GM23338 (cell line): ENCODE measurements at regions not wholly inside any gene's neighbourhood (a gene's known extent, or its start where the extent isn't known, plus 50 kb on each side); places are given as distances from the start of the nearest gene placed in this dataset.

Source experiments
- ATAC-seq: fragments of 200-7000 bp; cut with Tn5 transposase; 3 replicates; pipeline ENCODE4 v1.9.1; 2020
- DNase-seq: peaks from one replicate; pipeline ENCODE4 v3.0.0-alpha.2; 2015; ENCODE audit warnings: low spot score
- H2AFZ ChIP-seq: fragments of 200-600 bp; sonication (generic); 2 replicates; pipeline ENCODE4 v1.8.0; 2016; ENCODE audit warnings: antibody characterized with exemption, mild to moderate bottlenecking, moderate library complexity
- H3F3A ChIP-seq: fragments of 200-600 bp; sonication (generic); replicated peaks from 2 replicates; pipeline ENCODE4 v1.8.0; 2017; ENCODE audit warnings: antibody characterized with exemption, mixed run types, low read depth
- H3K27ac ChIP-seq: fragments of 200-600 bp; sonication (generic); 2 replicates; pipeline ENCODE4 v1.6.1; 2016; ENCODE audit warnings: low read depth
- H3K27me3 ChIP-seq: fragments of 200-600 bp; sonication (generic); 2 replicates; pipeline ENCODE4 v1.8.0; 2016; ENCODE audit warnings: mild to moderate bottlenecking, mixed run types, moderate library complexity; ENCODE audit not compliant: insufficient read depth
- H3K36me3 ChIP-seq: fragments of 200-600 bp; sonication (generic); 2 replicates; pipeline ENCODE4 v1.8.0; 2016; ENCODE audit warnings: mild to moderate bottlenecking; ENCODE audit not compliant: insufficient read depth
- H3K4me1 ChIP-seq: fragments of 200-600 bp; sonication (generic); 2 replicates; pipeline ENCODE4 v1.8.0; 2016; ENCODE audit warnings: mild to moderate bottlenecking, moderate library complexity; ENCODE audit not compliant: insufficient read depth
- H3K4me2 ChIP-seq: fragments of 200-600 bp; sonication (generic); 2 replicates; pipeline ENCODE4 v1.7.1; 2017; ENCODE audit warnings: mixed run types
- H3K4me3 ChIP-seq: fragments of 200-600 bp; sonication (generic); 2 replicates; pipeline ENCODE4 v1.6.1; 2016; ENCODE audit warnings: mixed run types
- H3K79me2 ChIP-seq: fragments of 200-600 bp; sonication (generic); replicated peaks from 2 replicates; pipeline ENCODE4 v1.8.0; 2017; ENCODE audit warnings: mild to moderate bottlenecking; ENCODE audit not compliant: insufficient read depth
- H3K9me2 ChIP-seq: fragments of 200-600 bp; sonication (generic); 2 replicates; pipeline ENCODE4 v1.8.0; 2017; ENCODE audit not compliant: insufficient read depth
- H4K20me1 ChIP-seq: fragments of 200-600 bp; sonication (generic); replicated peaks from 2 replicates; pipeline ENCODE4 v1.8.0; 2017; ENCODE audit warnings: mild to moderate bottlenecking; ENCODE audit not compliant: insufficient read depth
- H3K27ac Mint-ChIP-seq: 2 replicates; pipeline ENCODE4 v1.8.0; 2020; ENCODE audit warnings: inconsistent platforms, mild to moderate bottlenecking, moderate library complexity, mixed read lengths
- H3K27me3 Mint-ChIP-seq: 3 replicates; pipeline ENCODE4 v1.8.0; 2022; ENCODE audit warnings: low read depth, mild to moderate bottlenecking, moderate library complexity, mixed read lengths, inconsistent platforms; ENCODE audit not compliant: insufficient read depth, poor library complexity
- H3K36me3 Mint-ChIP-seq: 3 replicates; pipeline ENCODE4 v1.8.0; 2021; ENCODE audit warnings: low read depth, mild to moderate bottlenecking, inconsistent platforms, moderate library complexity, mixed read lengths
- H3K4me1 Mint-ChIP-seq: 3 replicates; pipeline ENCODE4 v1.8.0; 2020; ENCODE audit warnings: mild to moderate bottlenecking, inconsistent platforms, mixed read lengths
- H3K4me3 Mint-ChIP-seq: 3 replicates; pipeline ENCODE4 v1.8.0; 2021; ENCODE audit warnings: moderate library complexity, mild to moderate bottlenecking, inconsistent platforms, mixed read lengths
- H3K9me3 Mint-ChIP-seq: 3 replicates; pipeline ENCODE4 v1.8.0; 2020; ENCODE audit warnings: moderate library complexity, mild to moderate bottlenecking, inconsistent platforms, mixed read lengths
- EZH2 ChIP-seq: fragments of 200-600 bp; sonication (generic); IDR thresholded peaks from one replicate; pipeline ENCODE4 v1.8.0; 2017; ENCODE audit warnings: antibody characterized with exemption, mild to moderate bottlenecking, low read depth; ENCODE audit not compliant: unreplicated experiment
- ZNF331 ChIP-seq: fragments of 250-450 bp; sonication (Bioruptor Pico); IDR thresholded peaks from 2 replicates; pipeline ENCODE4 v1.5.0; 2020; ENCODE audit warnings: low read depth, mild to moderate bottlenecking, moderate library complexity
- TF ChIP-seq, protein P1 (sequence below): IDR thresholded peaks from 2 replicates; pipeline ENCODE4 v1.6.1; 2016; ENCODE audit warnings: antibody characterized with exemption
- TF ChIP-seq, protein P2 (sequence below): fragments of 250-450 bp; sonication (Bioruptor Pico); IDR thresholded peaks from 2 replicates; pipeline ENCODE4 v1.5.0; 2020; ENCODE audit warnings: mild to moderate bottlenecking, moderate library complexity

DNA sequence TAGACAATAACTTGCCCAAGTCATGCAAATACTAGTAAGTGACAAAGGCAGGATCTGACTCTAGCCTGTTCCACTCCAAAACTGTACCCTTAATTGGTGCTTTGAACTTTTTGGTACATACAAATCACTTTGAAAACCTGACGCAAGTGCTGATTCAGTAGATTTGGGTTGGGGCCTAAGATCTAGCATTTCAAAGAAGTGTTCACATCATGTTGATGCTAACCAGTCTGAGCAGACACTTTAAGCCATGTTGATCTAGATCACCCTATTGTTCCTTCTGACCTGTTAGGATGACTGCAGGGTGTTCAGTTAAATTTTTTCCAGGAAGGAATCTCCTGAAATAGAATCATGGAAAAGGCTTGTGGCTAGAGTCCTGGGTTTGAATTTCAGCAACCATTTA is 57.7 kb upstream of the CPEB4 start:
- no peak for DNase-seq
- Mint-ChIP-seq H3K4me3 (no peak overlapping the region), H3K9me3 (peaks cover 7% of the 10 kb centered on the region; the same call in 1 of the 3 replicates), H3K27ac (no peak overlapping the region), H3K4me1 (peaks cover 7% of the 10 kb centered on the region), H3K36me3 (peaks cover 6% of the 10 kb centered on the region; the same call in 1 of the 3 replicates), H3K27me3 (no peaks in the 10 kb centered on the region)
- Histone ChIP-seq H3K27me3 (no peaks in the 10 kb centered on the region), H3K27ac (no peak overlapping the region), H3K4me1 (no peaks in the 10 kb centered on the region), H2AFZ (no peak overlapping the region), H3K4me3 (no peak overlapping the region), H3K4me2 (no peak overlapping the region), H3K9me2 (peaks cover 20% of the 10 kb centered on the region), H3F3A (no peaks in the 10 kb centered on the region), H3K79me2 (no peaks in the 10 kb centered on the region), H3K36me3 (no peaks in the 10 kb centered on the region), H4K20me1 (no peaks in the 10 kb centered on the region)
- TF ChIP-seq, protein P1, sequence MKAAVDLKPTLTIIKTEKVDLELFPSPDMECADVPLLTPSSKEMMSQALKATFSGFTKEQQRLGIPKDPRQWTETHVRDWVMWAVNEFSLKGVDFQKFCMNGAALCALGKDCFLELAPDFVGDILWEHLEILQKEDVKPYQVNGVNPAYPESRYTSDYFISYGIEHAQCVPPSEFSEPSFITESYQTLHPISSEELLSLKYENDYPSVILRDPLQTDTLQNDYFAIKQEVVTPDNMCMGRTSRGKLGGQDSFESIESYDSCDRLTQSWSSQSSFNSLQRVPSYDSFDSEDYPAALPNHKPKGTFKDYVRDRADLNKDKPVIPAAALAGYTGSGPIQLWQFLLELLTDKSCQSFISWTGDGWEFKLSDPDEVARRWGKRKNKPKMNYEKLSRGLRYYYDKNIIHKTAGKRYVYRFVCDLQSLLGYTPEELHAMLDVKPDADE = no peak
- TF ChIP-seq ZNF331 (CRISPR knock-in tag) = no peak
- no peak for TF ChIP-seq EZH2
- TF ChIP-seq, protein P2, sequence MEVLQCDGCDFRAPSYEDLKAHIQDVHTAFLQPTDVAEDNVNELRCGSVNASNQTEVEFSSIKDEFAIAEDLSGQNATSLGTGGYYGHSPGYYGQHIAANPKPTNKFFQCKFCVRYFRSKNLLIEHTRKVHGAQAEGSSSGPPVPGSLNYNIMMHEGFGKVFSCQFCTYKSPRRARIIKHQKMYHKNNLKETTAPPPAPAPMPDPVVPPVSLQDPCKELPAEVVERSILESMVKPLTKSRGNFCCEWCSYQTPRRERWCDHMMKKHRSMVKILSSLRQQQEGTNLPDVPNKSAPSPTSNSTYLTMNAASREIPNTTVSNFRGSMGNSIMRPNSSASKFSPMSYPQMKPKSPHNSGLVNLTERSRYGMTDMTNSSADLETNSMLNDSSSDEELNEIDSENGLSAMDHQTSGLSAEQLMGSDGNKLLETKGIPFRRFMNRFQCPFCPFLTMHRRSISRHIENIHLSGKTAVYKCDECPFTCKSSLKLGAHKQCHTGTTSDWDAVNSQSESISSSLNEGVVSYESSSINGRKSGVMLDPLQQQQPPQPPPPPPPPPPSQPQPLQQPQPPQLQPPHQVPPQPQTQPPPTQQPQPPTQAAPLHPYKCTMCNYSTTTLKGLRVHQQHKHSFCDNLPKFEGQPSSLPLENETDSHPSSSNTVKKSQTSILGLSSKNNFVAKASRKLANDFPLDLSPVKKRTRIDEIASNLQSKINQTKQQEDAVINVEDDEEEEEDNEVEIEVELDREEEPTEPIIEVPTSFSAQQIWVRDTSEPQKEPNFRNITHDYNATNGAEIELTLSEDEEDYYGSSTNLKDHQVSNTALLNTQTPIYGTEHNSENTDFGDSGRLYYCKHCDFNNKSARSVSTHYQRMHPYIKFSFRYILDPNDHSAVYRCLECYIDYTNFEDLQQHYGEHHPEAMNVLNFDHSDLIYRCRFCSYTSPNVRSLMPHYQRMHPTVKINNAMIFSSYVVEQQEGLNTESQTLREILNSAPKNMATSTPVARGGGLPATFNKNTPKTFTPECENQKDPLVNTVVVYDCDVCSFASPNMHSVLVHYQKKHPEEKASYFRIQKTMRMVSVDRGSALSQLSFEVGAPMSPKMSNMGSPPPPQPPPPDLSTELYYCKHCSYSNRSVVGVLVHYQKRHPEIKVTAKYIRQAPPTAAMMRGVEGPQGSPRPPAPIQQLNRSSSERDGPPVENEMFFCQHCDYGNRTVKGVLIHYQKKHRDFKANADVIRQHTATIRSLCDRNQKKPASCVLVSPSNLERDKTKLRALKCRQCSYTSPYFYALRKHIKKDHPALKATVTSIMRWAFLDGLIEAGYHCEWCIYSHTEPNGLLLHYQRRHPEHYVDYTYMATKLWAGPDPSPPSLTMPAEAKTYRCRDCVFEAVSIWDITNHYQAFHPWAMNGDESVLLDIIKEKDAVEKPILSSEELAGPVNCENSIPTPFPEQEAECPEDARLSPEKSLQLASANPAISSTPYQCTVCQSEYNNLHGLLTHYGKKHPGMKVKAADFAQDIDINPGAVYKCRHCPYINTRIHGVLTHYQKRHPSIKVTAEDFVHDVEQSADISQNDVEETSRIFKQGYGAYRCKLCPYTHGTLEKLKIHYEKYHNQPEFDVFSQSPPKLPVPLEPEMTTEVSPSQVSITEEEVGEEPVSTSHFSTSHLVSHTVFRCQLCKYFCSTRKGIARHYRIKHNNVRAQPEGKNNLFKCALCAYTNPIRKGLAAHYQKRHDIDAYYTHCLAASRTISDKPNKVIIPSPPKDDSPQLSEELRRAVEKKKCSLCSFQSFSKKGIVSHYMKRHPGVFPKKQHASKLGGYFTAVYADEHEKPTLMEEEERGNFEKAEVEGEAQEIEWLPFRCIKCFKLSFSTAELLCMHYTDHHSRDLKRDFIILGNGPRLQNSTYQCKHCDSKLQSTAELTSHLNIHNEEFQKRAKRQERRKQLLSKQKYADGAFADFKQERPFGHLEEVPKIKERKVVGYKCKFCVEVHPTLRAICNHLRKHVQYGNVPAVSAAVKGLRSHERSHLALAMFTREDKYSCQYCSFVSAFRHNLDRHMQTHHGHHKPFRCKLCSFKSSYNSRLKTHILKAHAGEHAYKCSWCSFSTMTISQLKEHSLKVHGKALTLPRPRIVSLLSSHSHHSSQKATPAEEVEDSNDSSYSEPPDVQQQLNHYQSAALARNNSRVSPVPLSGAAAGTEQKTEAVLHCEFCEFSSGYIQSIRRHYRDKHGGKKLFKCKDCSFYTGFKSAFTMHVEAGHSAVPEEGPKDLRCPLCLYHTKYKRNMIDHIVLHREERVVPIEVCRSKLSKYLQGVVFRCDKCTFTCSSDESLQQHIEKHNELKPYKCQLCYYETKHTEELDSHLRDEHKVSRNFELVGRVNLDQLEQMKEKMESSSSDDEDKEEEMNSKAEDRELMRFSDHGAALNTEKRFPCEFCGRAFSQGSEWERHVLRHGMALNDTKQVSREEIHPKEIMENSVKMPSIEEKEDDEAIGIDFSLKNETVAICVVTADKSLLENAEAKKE = no peak
- ATAC-seq = no peak
